GM23248 (cell line): ENCODE measurements at regions not wholly inside any gene's neighbourhood (a gene's known extent, or its start where the extent isn't known, plus 50 kb on each side); places are given as distances from the start of the nearest gene placed in this dataset.

Experiments
- DNase-seq: peaks from one replicate; pipeline ENCODE4 v3.0.0-alpha.2; 2015
- H2AFZ ChIP-seq: fragments of 200-600 bp; sonication (generic); 2 replicates; pipeline ENCODE4 v1.6.1; 2016; ENCODE audit warnings: antibody characterized with exemption
- H3F3A ChIP-seq: fragments of 200-600 bp; sonication (generic); 2 replicates; pipeline ENCODE4 v1.6.1; 2016; ENCODE audit warnings: mild to moderate bottlenecking, antibody characterized with exemption, mixed run types; ENCODE audit not compliant: insufficient read depth
- H3K27ac ChIP-seq: fragments of 200-600 bp; sonication (generic); 2 replicates; pipeline ENCODE4 v1.5.1; 2016; ENCODE audit warnings: mild to moderate bottlenecking
- H3K27me3 ChIP-seq: fragments of 200-600 bp; sonication (generic); replicated peaks from 2 replicates; pipeline ENCODE4 v1.6.1; 2016; ENCODE audit warnings: mild to moderate bottlenecking; ENCODE audit not compliant: insufficient read depth
- H3K36me3 ChIP-seq: fragments of 200-600 bp; sonication (generic); 2 replicates; pipeline ENCODE4 v1.6.1; 2016; ENCODE audit warnings: low read depth, mild to moderate bottlenecking
- H3K4me1 ChIP-seq: fragments of 200-600 bp; sonication (generic); 2 replicates; pipeline ENCODE4 v1.6.1; 2016; ENCODE audit warnings: mild to moderate bottlenecking; ENCODE audit not compliant: insufficient read depth
- H3K4me2 ChIP-seq: fragments of 200-600 bp; sonication (generic); one replicate; pipeline ENCODE4 v1.6.1; 2016; ENCODE audit warnings: mild to moderate bottlenecking; ENCODE audit not compliant: unreplicated experiment
- H3K4me3 ChIP-seq: fragments of 200-600 bp; sonication (generic); 2 replicates; pipeline ENCODE4 v1.5.1; 2016; ENCODE audit warnings: mild to moderate bottlenecking
- H3K79me2 ChIP-seq: fragments of 200-600 bp; sonication (generic); 2 replicates; pipeline ENCODE4 v1.6.1; 2016; ENCODE audit warnings: mild to moderate bottlenecking; ENCODE audit not compliant: insufficient read depth
- H3K9ac ChIP-seq: fragments of 200-600 bp; sonication (generic); 2 replicates; pipeline ENCODE4 v1.6.1; 2016; ENCODE audit warnings: mild to moderate bottlenecking
- H3K9me2 ChIP-seq: fragments of 200-600 bp; sonication (generic); 2 replicates; pipeline ENCODE4 v1.6.1; 2016; ENCODE audit warnings: mixed run types, mild to moderate bottlenecking, moderate library complexity; ENCODE audit not compliant: insufficient read depth
- H3K9me3 ChIP-seq: fragments of 200-600 bp; sonication (generic); one replicate; pipeline ENCODE4 v1.6.1; 2017; ENCODE audit warnings: low read depth
- H4K20me1 ChIP-seq: fragments of 200-600 bp; sonication (generic); 2 replicates; pipeline ENCODE4 v1.6.0; 2016; ENCODE audit not compliant: insufficient read depth
- EZH2 ChIP-seq: fragments of 200-600 bp; sonication (generic); IDR thresholded peaks from 2 replicates; pipeline ENCODE4 v1.6.1; 2018; ENCODE audit warnings: antibody characterized with exemption, mild to moderate bottlenecking; ENCODE audit not compliant: insufficient read depth, poor library complexity, severe bottlenecking
- EZH2phosphoT487 ChIP-seq: fragments of 200-600 bp; sonication (generic); IDR thresholded peaks from 2 replicates; pipeline ENCODE4 v1.6.1; 2018; ENCODE audit warnings: antibody characterized with exemption, moderate library complexity, mild to moderate bottlenecking, low read depth; ENCODE audit not compliant: insufficient read depth
- whole genome bisulfite sequencing, 2 experiments: methylation state at CpG; one replicate each; pipeline ENCODE4 v1.1.6; 2015 to 2017; ENCODE audit warnings: low lambda C conversion rate in 2 of 2, low coverage in 1 of 2; ENCODE audit errors: missing lambda C conversion rate in 2 of 2; 5-methylcytosine and 5-hydroxymethylcytosine counted together
- in situ Hi-C: fragments of 300-500 bp; cut with MboI; formaldehyde crosslinking; loops from 2 replicates; pipeline ENCODE4 v1.15.0; 2020

GRCh38 chr15:72966641-72967040 is 85.6 kb upstream of the NEO1 start:
- peaks cover 11% of the 10 kb centered on the region for H3K4me1 ChIP-seq
- no peak overlapping the region for H3K4me2 ChIP-seq
- TF ChIP-seq EZH2 (no peak), EZH2phosphoT487 (no peak)
- H3K9ac ChIP-seq, result no peak overlapping the region
- no peak overlapping the region for H2AFZ ChIP-seq
- H3K27me3 ChIP-seq, result no peaks in the 10 kb centered on the region
- no peaks in the 10 kb centered on the region for H3K79me2 ChIP-seq
- in situ Hi-C loops, result no loop called here
- DNase-seq, result no peak
- 0 out of 2 replicates have a peak, but pooled peaks cover 2% of the 10 kb centered on the region for H3F3A ChIP-seq
- 50 to 56% methylated on average over 5 of the region's 5 CpGs for WGBS, 2 experiments
- H3K36me3 ChIP-seq, result no peaks in the 10 kb centered on the region
- no peaks in the 10 kb centered on the region for H3K9me3 ChIP-seq
- no peak overlapping the region for H3K27ac ChIP-seq
- H3K9me2 ChIP-seq, result no peaks in the 10 kb centered on the region
- H3K4me3 ChIP-seq, result no peak overlapping the region
- no peaks in the 10 kb centered on the region for H4K20me1 ChIP-seq

- Histone ChIP-seq H3K36me3 (no peaks in the 10 kb centered on the region), H3K27me3 (no peaks in the 10 kb centered on the region), H3K27ac (no peak overlapping the region), H3F3A (no peaks in the 10 kb centered on the region), H3K4me3 (no peak overlapping the region), H2AFZ (no peak overlapping the region), H3K4me2 (no peak overlapping the region), H3K9me2 (no peaks in the 10 kb centered on the region), H3K4me1 (peaks cover under 1% of the 10 kb centered on the region), H3K9ac (no peak overlapping the region), H3K9me3 (no peaks in the 10 kb centered on the region), H3K79me2 (no peaks in the 10 kb centered on the region), H4K20me1 (no peaks in the 10 kb centered on the region)
- no peak for DNase-seq
- 78 to 93% methylated on average over 3 of the region's 3 CpGs for WGBS, 2 experiments
- in situ Hi-C loops, result no loop called here
- no peak for TF ChIP-seq EZH2
These were observed 86.6 kb upstream of the NEO1 start for GRCh38 chr15:72965671-72966070.

- H3K27ac ChIP-seq, result no peak overlapping the region
- no peak overlapping the region for H3K9ac ChIP-seq
- H3K9me2 ChIP-seq, result no peaks in the 10 kb centered on the region
- DNase-seq, result no peak
- no peaks in the 10 kb centered on the region for H3K27me3 ChIP-seq
- H3K4me1 ChIP-seq, result no peaks in the 10 kb centered on the region
- H3K36me3 ChIP-seq, result no peaks in the 10 kb centered on the region
- TF ChIP-seq EZH2phosphoT487 (no peak), EZH2 (no peak)
- no peak overlapping the region for H3K4me3 ChIP-seq
- no peaks in the 10 kb centered on the region for H3F3A ChIP-seq
- H3K9me3 ChIP-seq, result no peaks in the 10 kb centered on the region
- WGBS, 2 experiments, result 5 to 22% methylated on average over 1 of the region's 1 CpG
- in situ Hi-C loops, result no loop called here
- no peaks in the 10 kb centered on the region for H4K20me1 ChIP-seq
- no peak overlapping the region for H3K4me2 ChIP-seq
- H3K79me2 ChIP-seq, result no peaks in the 10 kb centered on the region
- no peak overlapping the region for H2AFZ ChIP-seq
These were observed 87.7 kb upstream of the NEO1 start for GRCh38 chr15:72964542-72964941.

- H3K9ac ChIP-seq, result no peak overlapping the region
- H3K9me3 ChIP-seq, result no peaks in the 10 kb centered on the region
- H4K20me1 ChIP-seq, result no peaks in the 10 kb centered on the region
- no peak overlapping the region for H3K27ac ChIP-seq
- in situ Hi-C loops, result no loop called here
- H3K4me2 ChIP-seq, result no peak overlapping the region
- H2AFZ ChIP-seq, result no peak overlapping the region
- no peak for DNase-seq
- no peaks in the 10 kb centered on the region for H3K9me2 ChIP-seq
- H3K4me1 ChIP-seq, result no peaks in the 10 kb centered on the region
- H3F3A ChIP-seq, result no peaks in the 10 kb centered on the region
- H3K79me2 ChIP-seq, result no peaks in the 10 kb centered on the region
- H3K36me3 ChIP-seq, result no peaks in the 10 kb centered on the region
- no peak overlapping the region for H3K4me3 ChIP-seq
- no peak for TF ChIP-seq EZH2phosphoT487
- TF ChIP-seq EZH2, result no peak
- no peaks in the 10 kb centered on the region for H3K27me3 ChIP-seq
These were observed 88.1 kb upstream of the NEO1 start for GRCh38 chr15:72964135-72964534.

- H3K4me2 ChIP-seq, result no peak overlapping the region
- in situ Hi-C loops, result no loop called here
- no peak for DNase-seq
- TF ChIP-seq EZH2 (no peak), EZH2phosphoT487 (no peak)
- H3K79me2 ChIP-seq, result no peaks in the 10 kb centered on the region
- no peaks in the 10 kb centered on the region for H3K36me3 ChIP-seq
- H3K27me3 ChIP-seq, result no peaks in the 10 kb centered on the region
- H3F3A ChIP-seq, result no peaks in the 10 kb centered on the region
- no peaks in the 10 kb centered on the region for H3K9me3 ChIP-seq
- H3K9ac ChIP-seq, result no peak overlapping the region
- no peak overlapping the region for H3K4me3 ChIP-seq
- no peaks in the 10 kb centered on the region for H3K4me1 ChIP-seq
- H2AFZ ChIP-seq, result no peak overlapping the region
- H4K20me1 ChIP-seq, result no peaks in the 10 kb centered on the region
- no peak overlapping the region for H3K27ac ChIP-seq
- WGBS, 2 experiments, result 67 to 70% methylated on average over 8 of the region's 8 CpGs
- no peaks in the 10 kb centered on the region for H3K9me2 ChIP-seq
These were observed 90.1 kb upstream of the NEO1 start for GRCh38 chr15:72962054-72962702.
